ENCODE measurements at regions not wholly inside any gene's neighbourhood (a gene's known extent, or its start where the extent isn't known, plus 50 kb on each side); places are given as distances from the start of the nearest gene placed in this dataset.

- TF ChIP-seq CTCF (IDR thresholded peaks at IDR 0.05), result no peak
- no peak overlapping the region for H3K4me3 ChIP-seq
- 76 to 84% methylated on average over 8 of the region's 8 CpGs for WGBS, 2 donors
- DNase-seq, result no peak
- no peaks in the 10 kb centered on the region for H3K9me3 ChIP-seq
- intact Hi-C loops (cut with DNase I), result no loop called here
- H3K27me3 ChIP-seq, result no peaks in the 10 kb centered on the region
- H3K36me3 ChIP-seq, result no peaks in the 10 kb centered on the region
- H3K4me1 ChIP-seq, result no peaks in the 10 kb centered on the region
- no peak overlapping the region for H3K27ac ChIP-seq
- no peak for ATAC-seq
These were observed 724.5 kb upstream of the RAG2 start for GRCh38 chr11:37322333-37323194.

GRCh38 chr11:37320921-37321320 is 722.9 kb upstream of the RAG2 start:
- no peaks in the 10 kb centered on the region for H3K9me3 ChIP-seq
- no peak overlapping the region for H3K4me3 ChIP-seq
- H3K4me1 ChIP-seq, result no peaks in the 10 kb centered on the region
- intact Hi-C loops (cut with DNase I), result no loop called here
- no peak for TF ChIP-seq CTCF (IDR thresholded peaks at IDR 0.05)
- no peak for DNase-seq
- H3K36me3 ChIP-seq, result no peaks in the 10 kb centered on the region
- no peak for ATAC-seq
- H3K27me3 ChIP-seq, result no peaks in the 10 kb centered on the region
- H3K27ac ChIP-seq, result no peak overlapping the region

- Histone ChIP-seq H3K27ac (no peak overlapping the region), H3K4me1 (no peaks in the 10 kb centered on the region), H3K27me3 (no peaks in the 10 kb centered on the region), H3K4me3 (no peak overlapping the region), H3K9me3 (no peaks in the 10 kb centered on the region), H3K36me3 (no peaks in the 10 kb centered on the region)
- 60 to 71% methylated on average over 1 of the region's 1 CpG for WGBS, 2 donors
- intact Hi-C loops (cut with DNase I), result no loop called here
- no peak for ATAC-seq
- DNase-seq, result no peak
- TF ChIP-seq CTCF (IDR thresholded peaks at IDR 0.05), result no peak
These were observed 719.8 kb upstream of the RAG2 start for GRCh38 chr11:37317803-37318202.

- DNase-seq (no peak), ATAC-seq (no peak)
- H3K4me1 ChIP-seq, result no peaks in the 10 kb centered on the region
- no peaks in the 10 kb centered on the region for H3K36me3 ChIP-seq
- TF ChIP-seq CTCF (IDR thresholded peaks at IDR 0.05), result no peak
- intact Hi-C loops (cut with DNase I), result no loop called here
- no peak overlapping the region for H3K27ac ChIP-seq
- peaks cover 0 to 24% (median 4%) of the 10 kb centered on the region in 11 donors for H3K9me3 ChIP-seq
- no peaks in the 10 kb centered on the region for H3K27me3 ChIP-seq
- no peak overlapping the region for H3K4me3 ChIP-seq
- 79 to 84% methylated on average over 2 of the region's 2 CpGs for WGBS, 2 donors
These were observed 715.2 kb upstream of the RAG2 start for GRCh38 chr11:37313266-37313665.

Measured in heart right ventricle (tissue), 16 donors.